ENCODE measurements at regions not wholly inside any gene's neighbourhood (a gene's known extent, or its start where the extent isn't known, plus 50 kb on each side); places are given as distances from the start of the nearest gene placed in this dataset.
"Not testable (repeated sequence)": the region's sequence is repeated elsewhere in the genome, so short reads cannot be mapped to it uniquely, and the experiment has no call there.

DNA sequence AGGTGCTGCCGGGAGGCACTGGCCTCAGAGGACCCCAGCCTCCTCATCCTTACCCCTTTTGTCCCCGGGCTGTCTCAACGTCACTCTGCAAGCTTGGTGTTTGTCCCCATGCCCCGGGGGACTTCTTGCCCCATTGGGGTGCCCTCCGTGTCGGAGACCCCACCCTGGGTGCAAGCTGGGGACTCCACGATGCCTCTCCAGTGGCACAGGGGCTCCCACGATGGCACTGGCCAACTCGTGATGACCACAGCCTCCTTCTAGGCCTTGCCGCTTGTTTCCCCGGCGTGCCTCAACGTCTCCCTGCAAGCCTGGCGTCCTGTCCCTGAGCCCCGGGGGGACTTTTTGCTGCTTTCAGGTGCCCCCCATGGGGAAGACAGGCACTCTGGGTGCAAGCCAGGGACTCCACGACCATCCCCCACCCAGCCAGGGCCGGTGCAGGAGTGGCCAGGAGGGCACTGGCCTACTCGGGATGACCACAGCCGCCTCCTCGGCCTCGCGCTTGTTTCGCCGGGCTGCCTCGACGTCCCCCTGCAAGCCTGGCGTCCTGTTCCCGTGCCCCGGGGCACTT is 237.0 kb downstream of the TUBA3C start:
- no peak for ATAC-seq
- H3K36me3 ChIP-seq: no peaks in the 10 kb centered on the region
- WGBS, 2 donors (ENCODE audit: low coverage in 1 of 2): 98% methylated on average over 9 of the region's 29 CpGs; no CpG with 5 or more reads in 1 of the 2 donors
- no peak overlapping the region for H3K27ac ChIP-seq
- H3K4me3 ChIP-seq: no peak overlapping the region
- TF ChIP-seq, protein P1, sequence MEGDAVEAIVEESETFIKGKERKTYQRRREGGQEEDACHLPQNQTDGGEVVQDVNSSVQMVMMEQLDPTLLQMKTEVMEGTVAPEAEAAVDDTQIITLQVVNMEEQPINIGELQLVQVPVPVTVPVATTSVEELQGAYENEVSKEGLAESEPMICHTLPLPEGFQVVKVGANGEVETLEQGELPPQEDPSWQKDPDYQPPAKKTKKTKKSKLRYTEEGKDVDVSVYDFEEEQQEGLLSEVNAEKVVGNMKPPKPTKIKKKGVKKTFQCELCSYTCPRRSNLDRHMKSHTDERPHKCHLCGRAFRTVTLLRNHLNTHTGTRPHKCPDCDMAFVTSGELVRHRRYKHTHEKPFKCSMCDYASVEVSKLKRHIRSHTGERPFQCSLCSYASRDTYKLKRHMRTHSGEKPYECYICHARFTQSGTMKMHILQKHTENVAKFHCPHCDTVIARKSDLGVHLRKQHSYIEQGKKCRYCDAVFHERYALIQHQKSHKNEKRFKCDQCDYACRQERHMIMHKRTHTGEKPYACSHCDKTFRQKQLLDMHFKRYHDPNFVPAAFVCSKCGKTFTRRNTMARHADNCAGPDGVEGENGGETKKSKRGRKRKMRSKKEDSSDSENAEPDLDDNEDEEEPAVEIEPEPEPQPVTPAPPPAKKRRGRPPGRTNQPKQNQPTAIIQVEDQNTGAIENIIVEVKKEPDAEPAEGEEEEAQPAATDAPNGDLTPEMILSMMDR (IDR thresholded peaks at IDR 0.05): no peak
- no peak for TF ChIP-seq EP300 (IDR thresholded peaks at IDR 0.05)
- no peak for TF ChIP-seq POLR2AphosphoS5 (IDR thresholded peaks at IDR 0.05)
- TF ChIP-seq POLR2A (IDR thresholded peaks at IDR 0.05): no peak
- H3K4me1 ChIP-seq: no peaks in the 10 kb centered on the region
- no peaks in the 10 kb centered on the region for H3K9me3 ChIP-seq
- peaks cover 22% of the 10 kb centered on the region for H3K27me3 ChIP-seq

DNA sequence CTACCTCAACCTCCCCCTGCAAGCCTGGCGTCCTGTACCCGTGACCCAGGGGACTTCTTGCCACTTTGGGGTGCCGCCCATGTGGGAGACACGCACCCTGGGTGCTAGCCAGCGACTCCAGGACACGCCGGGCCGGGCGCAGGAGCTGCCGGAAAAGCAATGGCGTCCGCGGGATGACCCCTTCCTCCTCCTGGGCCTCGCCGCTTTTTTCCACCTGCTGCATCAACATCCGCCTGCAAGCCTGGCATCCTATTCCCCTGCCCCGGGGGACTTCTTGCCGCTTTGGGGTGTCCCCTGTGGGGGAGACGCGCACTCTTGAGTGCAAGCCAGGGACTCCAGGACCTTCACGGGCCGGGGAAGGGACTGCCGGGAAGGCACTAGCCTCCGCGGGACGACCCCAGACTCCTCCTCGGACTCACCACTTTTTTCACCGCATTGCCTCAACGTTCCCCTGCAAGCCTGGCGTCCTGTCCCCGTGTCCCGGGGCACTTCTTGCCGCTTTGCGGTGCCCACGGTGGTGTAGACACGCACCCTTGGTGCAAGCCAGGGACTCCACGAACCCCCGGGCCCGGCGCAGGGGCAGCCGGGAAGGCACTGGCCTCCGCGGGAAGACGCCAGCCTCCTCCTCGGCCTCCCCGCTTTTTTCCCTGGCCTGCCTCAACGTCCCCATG is 237.8 kb downstream of the TUBA3C start:
- H3K27ac ChIP-seq: no peak overlapping the region
- ATAC-seq: no peak
- TF ChIP-seq POLR2AphosphoS5 (IDR thresholded peaks at IDR 0.05) (no peak), EP300 (IDR thresholded peaks at IDR 0.05) (no peak), POLR2A (IDR thresholded peaks at IDR 0.05) (no peak)
- TF ChIP-seq, protein P1 (IDR thresholded peaks at IDR 0.05): no peak
- no peaks in the 10 kb centered on the region for H3K4me1 ChIP-seq
- peaks cover 22% of the 10 kb centered on the region for H3K27me3 ChIP-seq
- H3K9me3 ChIP-seq: no peaks in the 10 kb centered on the region
- no peak overlapping the region for H3K4me3 ChIP-seq
- H3K36me3 ChIP-seq: no peaks in the 10 kb centered on the region
- 75 to 80% methylated on average over 1 to 19 of the region's 47 CpGs for WGBS, 2 donors (ENCODE audit: low coverage in 1 of 2)

DNA sequence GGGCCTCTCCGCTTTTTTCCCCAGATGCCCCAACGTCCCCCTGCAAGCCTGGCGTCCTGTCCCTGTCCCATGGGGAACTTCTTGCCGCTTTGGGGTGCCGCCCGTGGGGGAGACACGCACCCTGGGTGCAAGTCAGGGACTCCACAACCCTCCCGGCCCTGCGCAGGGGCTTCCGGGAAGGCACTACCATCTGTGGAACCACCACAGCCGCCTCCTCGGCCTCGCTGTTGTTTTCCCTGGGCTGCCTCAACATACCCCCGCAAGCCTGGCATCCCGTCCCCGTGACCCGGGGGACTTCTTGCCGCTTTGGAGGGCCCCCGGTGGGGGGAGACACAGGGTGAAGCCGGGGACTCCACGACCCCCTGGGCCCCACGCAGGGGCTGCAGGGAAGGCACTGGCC is 238.4 kb downstream of the TUBA3C start:
- H3K9me3 ChIP-seq: no peaks in the 10 kb centered on the region
- TF ChIP-seq, protein P1 (IDR thresholded peaks at IDR 0.05): no peak
- TF ChIP-seq EP300 (IDR thresholded peaks at IDR 0.05): no peak
- TF ChIP-seq POLR2A (IDR thresholded peaks at IDR 0.05): no peak
- TF ChIP-seq POLR2AphosphoS5 (IDR thresholded peaks at IDR 0.05): no peak
- H3K36me3 ChIP-seq: no peaks in the 10 kb centered on the region
- H3K27ac ChIP-seq: no peak overlapping the region
- H3K4me3 ChIP-seq: no peak overlapping the region
- WGBS, 2 donors (ENCODE audit: low coverage in 1 of 2): 77% methylated on average over 6 of the region's 22 CpGs; no CpG with 5 or more reads in 1 of the 2 donors
- no peak for ATAC-seq
- no peaks in the 10 kb centered on the region for H3K4me1 ChIP-seq
- H3K27me3 ChIP-seq: peaks cover 22% of the 10 kb centered on the region

DNA sequence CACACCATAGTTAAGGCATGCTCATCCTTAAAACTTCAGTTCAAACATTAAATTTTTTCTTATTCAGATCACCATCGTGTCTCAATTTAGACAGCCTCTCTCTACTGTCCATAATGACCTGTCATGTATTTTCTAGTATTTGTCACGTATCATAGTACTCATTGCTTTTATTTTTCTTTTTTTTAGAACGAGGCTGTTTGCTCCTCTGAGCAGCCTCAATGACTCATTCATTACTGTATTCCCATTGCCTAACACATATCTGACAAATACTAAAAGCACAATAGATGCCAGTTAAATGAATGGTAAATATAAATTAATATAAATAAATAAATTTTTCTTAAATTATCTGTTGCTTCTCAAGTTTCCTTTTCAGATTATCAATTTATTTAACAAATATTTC is 245.5 kb downstream of the TUBA3C start:
- Histone ChIP-seq H3K9me3 (no peaks in the 10 kb centered on the region), H3K27me3 (no peaks in the 10 kb centered on the region), H3K27ac (no peak overlapping the region), H3K4me1 (no peaks in the 10 kb centered on the region), H3K4me3 (no peak overlapping the region), H3K36me3 (no peaks in the 10 kb centered on the region)
- 52 to 59% methylated on average over 3 of the region's 3 CpGs for WGBS, 2 donors (ENCODE audit: low coverage in 1 of 2)
- ATAC-seq: no peak
- TF ChIP-seq, protein P1 (IDR thresholded peaks at IDR 0.05): no peak
- TF ChIP-seq EP300 (IDR thresholded peaks at IDR 0.05): no peak
- TF ChIP-seq POLR2AphosphoS5 (IDR thresholded peaks at IDR 0.05): no peak
- TF ChIP-seq POLR2A (IDR thresholded peaks at IDR 0.05): no peak

DNA sequence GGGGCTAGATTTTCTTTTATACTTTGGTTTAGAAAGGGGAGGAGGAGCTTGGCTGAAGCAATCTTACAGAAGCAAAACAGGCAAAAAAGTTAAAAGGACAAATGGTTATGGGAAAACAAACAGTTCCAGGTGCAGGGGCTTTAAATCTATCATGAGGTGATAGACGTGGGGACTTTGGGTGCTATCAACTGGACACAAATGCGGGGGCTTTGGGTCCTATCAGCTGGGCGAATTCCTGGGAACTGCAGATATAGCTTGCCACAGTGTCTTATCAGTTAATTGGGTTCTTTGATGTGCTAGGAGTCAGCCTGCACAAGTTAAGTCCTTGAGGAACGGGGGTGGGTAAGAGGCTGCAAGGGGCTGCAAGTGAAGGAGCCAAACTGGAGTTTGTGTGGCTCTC is 260.6 kb downstream of the TUBA3C start:
- TF ChIP-seq, protein P1 (IDR thresholded peaks at IDR 0.05): no peak
- TF ChIP-seq POLR2A (IDR thresholded peaks at IDR 0.05): no peak
- no peak for TF ChIP-seq EP300 (IDR thresholded peaks at IDR 0.05)
- no peak for TF ChIP-seq POLR2AphosphoS5 (IDR thresholded peaks at IDR 0.05)
- H3K9me3 ChIP-seq: no peaks in the 10 kb centered on the region
- 62 to 80% methylated on average over 1 to 4 of the region's 4 CpGs for WGBS, 2 donors (ENCODE audit: low coverage in 1 of 2)
- no peak for ATAC-seq
- H3K36me3 ChIP-seq: no peaks in the 10 kb centered on the region
- no peak overlapping the region for H3K4me3 ChIP-seq
- no peaks in the 10 kb centered on the region for H3K4me1 ChIP-seq
- H3K27ac ChIP-seq: no peak overlapping the region
- peaks cover 9% of the 10 kb centered on the region for H3K27me3 ChIP-seq

DNA sequence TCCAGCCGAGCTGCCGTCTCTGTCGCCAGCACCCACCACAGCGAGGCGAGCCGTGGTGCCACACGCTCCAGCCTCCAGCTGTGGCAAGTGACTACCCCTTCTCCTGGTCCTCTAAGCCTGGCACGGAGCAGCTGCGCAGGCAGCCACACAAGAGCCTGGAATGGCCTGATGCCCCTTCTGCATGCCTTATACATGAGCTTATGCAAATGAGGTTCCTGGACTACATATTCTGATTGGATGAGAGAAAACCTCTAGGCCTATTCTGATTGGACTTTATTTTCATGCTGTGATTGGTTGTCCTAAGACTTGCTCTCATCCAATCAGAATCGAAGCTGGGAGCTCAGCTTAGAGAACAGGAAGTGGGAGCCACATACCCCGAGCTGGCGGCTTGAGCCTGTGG is 276.5 kb downstream of the TUBA3C start:
- H3K36me3 ChIP-seq, H3K4me3 ChIP-seq, H3K27me3 ChIP-seq, ATAC-seq, H3K27ac ChIP-seq, H3K4me1 ChIP-seq: not testable (repeated sequence)
- WGBS, 2 donors (ENCODE audit: low coverage in 1 of 2): 71% methylated on average over 7 of the region's 12 CpGs; no CpG with 5 or more reads in 1 of the 2 donors
- H3K9me3 ChIP-seq: peaks cover 0 to 13% (median 0%) of the 10 kb centered on the region in 3 donors

DNA sequence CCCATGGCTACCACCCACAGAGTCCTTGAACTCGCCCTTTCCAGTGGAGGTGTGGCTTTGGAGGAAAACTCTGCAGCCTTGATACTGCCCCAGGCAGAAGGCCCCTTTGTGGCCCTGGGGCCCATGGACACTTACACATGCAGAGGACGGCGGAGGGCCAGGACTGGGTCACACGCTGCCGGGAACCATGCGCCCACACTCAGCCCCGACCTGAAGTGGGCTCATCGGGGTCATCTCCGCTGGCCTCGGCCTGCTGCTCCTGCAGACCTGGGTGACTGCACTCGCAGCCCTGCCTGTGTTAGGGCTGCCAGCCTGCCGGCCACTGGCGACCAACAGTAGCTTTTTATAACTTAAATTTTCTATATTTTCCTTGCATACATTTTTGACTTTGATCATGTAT is 286.2 kb downstream of the TUBA3C start:
- not testable (repeated sequence) for H3K27ac ChIP-seq, H3K4me1 ChIP-seq, H3K36me3 ChIP-seq, H3K9me3 ChIP-seq, H3K4me3 ChIP-seq, ATAC-seq, H3K27me3 ChIP-seq
- WGBS, 2 donors (ENCODE audit: low coverage in 1 of 2): 75% methylated on average over 2 of the region's 13 CpGs

All from gastroesophageal sphincter (tissue), 4 donors.